ENCODE measurements at regions not wholly inside any gene's neighbourhood (a gene's known extent, or its start where the extent isn't known, plus 50 kb on each side); places are given as distances from the start of the nearest gene placed in this dataset.
"Not testable (repeated sequence)": the region's sequence is repeated elsewhere in the genome, so short reads cannot be mapped to it uniquely, and the experiment has no call there.

- no peaks in the 10 kb centered on the region for H3K36me3 ChIP-seq
- peak overlapping the region in 1 of 2 donors; percentile 31 for H3K27ac ChIP-seq
- no peak for DNase-seq (ENCODE audit: low spot score)
- H3K27me3 ChIP-seq: no peaks in the 10 kb centered on the region
- no peaks in the 10 kb centered on the region for H3K9me3 ChIP-seq
- H3K4me3 ChIP-seq: no peak overlapping the region
- H3K4me1 ChIP-seq: peaks cover 0 to 80% of the 10 kb centered on the region in 2 donors
- TF ChIP-seq CTCF (IDR thresholded peaks at IDR 0.05): no peak
These were observed 98.2 kb upstream of the NAA20 start for GRCh38 chr20:19918965-19919329.

- Histone ChIP-seq H3K36me3 (no peaks in the 10 kb centered on the region), H3K4me1 (peaks cover 0 to 66% of the 10 kb centered on the region in 2 donors)
These were observed 96.6 kb upstream of the NAA20 start for GRCh38 chr20:19920381-19921138.

GRCh38 chr20:19921284-19921793 is 95.8 kb upstream of the NAA20 start:
- no peak for TF ChIP-seq CTCF (IDR thresholded peaks at IDR 0.05)

More at GRCh38 chr20:19920381-19921138, 96.6 kb upstream of the NAA20 start:
- Histone ChIP-seq H3K27ac (peak overlapping the region; percentile 33 to 46), H3K9me3 (no peaks in the 10 kb centered on the region), H3K27me3 (no peaks in the 10 kb centered on the region), H3K4me3 (no peak overlapping the region)
- no peak for DNase-seq (ENCODE audit: low spot score)
- no peak for TF ChIP-seq CTCF (IDR thresholded peaks at IDR 0.05)

GRCh38 chr20:19921829-19922228 is 95.3 kb upstream of the NAA20 start:
- H3K36me3 ChIP-seq; H3K4me3 ChIP-seq; H3K9me3 ChIP-seq; H3K27me3 ChIP-seq; DNase-seq (ENCODE audit: low spot score): not testable (repeated sequence)
- Histone ChIP-seq H3K4me1 (peaks cover 0 to 61% of the 10 kb centered on the region in 2 donors), H3K27ac (peak overlapping the region; percentile 33 to 46)

More at GRCh38 chr20:19921284-19921793, 95.8 kb upstream of the NAA20 start:
- H3K27me3 ChIP-seq: no peaks in the 10 kb centered on the region
- no peak overlapping the region for H3K4me3 ChIP-seq
- no peak for DNase-seq (ENCODE audit: low spot score)
- H3K4me1 ChIP-seq: peaks cover 0 to 61% of the 10 kb centered on the region in 2 donors
- H3K36me3 ChIP-seq: no peaks in the 10 kb centered on the region
- H3K27ac ChIP-seq: peak overlapping the region; percentile 33 to 46
- H3K9me3 ChIP-seq: no peaks in the 10 kb centered on the region

- Histone ChIP-seq H3K4me1 (peaks cover 0 to 60% of the 10 kb centered on the region in 2 donors), H3K36me3 (no peaks in the 10 kb centered on the region), H3K4me3 (no peak overlapping the region), H3K27me3 (no peaks in the 10 kb centered on the region), H3K9me3 (no peaks in the 10 kb centered on the region), H3K27ac (no peak overlapping the region)
- DNase-seq (ENCODE audit: low spot score): no peak
- no peak for TF ChIP-seq CTCF (IDR thresholded peaks at IDR 0.05)
These were observed 94.4 kb upstream of the NAA20 start for GRCh38 chr20:19922716-19923115.

GRCh38 chr20:19923762-19924161 is 93.4 kb upstream of the NAA20 start:
- DNase-seq (ENCODE audit: low spot score): no peak
- Histone ChIP-seq H3K4me1 (peaks cover 0 to 59% of the 10 kb centered on the region in 2 donors), H3K36me3 (no peaks in the 10 kb centered on the region), H3K27ac (no peak overlapping the region), H3K9me3 (no peaks in the 10 kb centered on the region), H3K4me3 (no peak overlapping the region), H3K27me3 (no peaks in the 10 kb centered on the region)
- no peak for TF ChIP-seq CTCF (IDR thresholded peaks at IDR 0.05)
